ENCODE measurements at regions not wholly inside any gene's neighbourhood (a gene's known extent, or its start where the extent isn't known, plus 50 kb on each side); places are given as distances from the start of the nearest gene placed in this dataset.

GRCh38 chr15:79180318-79180717, 89.7 kb upstream of the RASGRF1 start:
- Histone ChIP-seq H3K4me3 (ENCODE audit: low read depth, low read length) (no peak overlapping the region), H3K27me3 (ENCODE audit: control insufficient read depth, insufficient read depth, low read length) (peaks cover 8% of the 10 kb centered on the region), H3K9me3 (ENCODE audit: control insufficient read depth, insufficient read depth, low read length) (no peaks in the 10 kb centered on the region), H3K27ac (ENCODE audit: low read depth, low read length) (no peak overlapping the region)
- TF ChIP-seq, protein P1, sequence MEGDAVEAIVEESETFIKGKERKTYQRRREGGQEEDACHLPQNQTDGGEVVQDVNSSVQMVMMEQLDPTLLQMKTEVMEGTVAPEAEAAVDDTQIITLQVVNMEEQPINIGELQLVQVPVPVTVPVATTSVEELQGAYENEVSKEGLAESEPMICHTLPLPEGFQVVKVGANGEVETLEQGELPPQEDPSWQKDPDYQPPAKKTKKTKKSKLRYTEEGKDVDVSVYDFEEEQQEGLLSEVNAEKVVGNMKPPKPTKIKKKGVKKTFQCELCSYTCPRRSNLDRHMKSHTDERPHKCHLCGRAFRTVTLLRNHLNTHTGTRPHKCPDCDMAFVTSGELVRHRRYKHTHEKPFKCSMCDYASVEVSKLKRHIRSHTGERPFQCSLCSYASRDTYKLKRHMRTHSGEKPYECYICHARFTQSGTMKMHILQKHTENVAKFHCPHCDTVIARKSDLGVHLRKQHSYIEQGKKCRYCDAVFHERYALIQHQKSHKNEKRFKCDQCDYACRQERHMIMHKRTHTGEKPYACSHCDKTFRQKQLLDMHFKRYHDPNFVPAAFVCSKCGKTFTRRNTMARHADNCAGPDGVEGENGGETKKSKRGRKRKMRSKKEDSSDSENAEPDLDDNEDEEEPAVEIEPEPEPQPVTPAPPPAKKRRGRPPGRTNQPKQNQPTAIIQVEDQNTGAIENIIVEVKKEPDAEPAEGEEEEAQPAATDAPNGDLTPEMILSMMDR (IDR thresholded peaks at IDR 0.05; ENCODE audit: low read depth, low read length), result no peak
- DNase-seq (ENCODE audit: low read depth, low spot score), result no peak
- ChIA-PET POLR2A (no interaction called here), CTCF (interaction anchor here (2.0 kb wide), 1 partner anchor 271 kb away, joined by 6 read pairs; no protein-coding TSS in a partner anchor)

DNA sequence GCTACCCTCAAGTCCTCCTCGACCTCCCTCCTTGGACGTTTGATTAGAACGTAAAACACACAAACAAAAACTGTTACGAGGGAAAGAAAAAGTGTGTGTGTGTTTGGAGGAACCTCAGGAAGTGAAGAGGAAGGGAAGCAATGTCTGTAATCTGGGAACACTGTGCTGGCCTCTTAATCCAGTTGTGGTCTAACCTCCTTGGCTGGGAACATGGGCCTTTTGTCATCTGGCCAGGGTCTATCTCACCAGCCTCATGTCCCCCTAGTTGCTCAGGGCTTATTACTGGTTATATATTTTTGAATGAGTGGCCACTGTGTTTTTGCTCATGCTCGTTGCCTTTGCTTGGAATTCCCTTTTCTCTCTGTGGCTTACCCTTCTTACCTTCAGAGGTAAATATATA, 89.0 kb upstream of the RASGRF1 start:
- H3K9me3 ChIP-seq (ENCODE audit: control insufficient read depth, insufficient read depth, low read length), result no peaks in the 10 kb centered on the region
- H3K27me3 ChIP-seq (ENCODE audit: control insufficient read depth, insufficient read depth, low read length), result peaks cover 8% of the 10 kb centered on the region
- POLR2A ChIA-PET, result no interaction called here
- CTCF ChIA-PET, result no interaction called here
- no peak for DNase-seq (ENCODE audit: low read depth, low spot score)
- H3K4me3 ChIP-seq (ENCODE audit: low read depth, low read length), result no peak overlapping the region
- no peak overlapping the region for H3K27ac ChIP-seq (ENCODE audit: low read depth, low read length)
- TF ChIP-seq, protein P1 (IDR thresholded peaks at IDR 0.05; ENCODE audit: low read depth, low read length), result no peak

GRCh38 chr15:79179108-79179561, 88.6 kb upstream of the RASGRF1 start:
- ChIA-PET POLR2A (no interaction called here), CTCF (no interaction called here)
- no peak overlapping the region for H3K4me3 ChIP-seq (ENCODE audit: low read depth, low read length)
- peaks cover 8% of the 10 kb centered on the region for H3K27me3 ChIP-seq (ENCODE audit: control insufficient read depth, insufficient read depth, low read length)
- H3K9me3 ChIP-seq (ENCODE audit: control insufficient read depth, insufficient read depth, low read length), result no peaks in the 10 kb centered on the region
- H3K27ac ChIP-seq (ENCODE audit: low read depth, low read length), result no peak overlapping the region
- DNase-seq (ENCODE audit: low read depth, low spot score), result no peak
- TF ChIP-seq, protein P1 (IDR thresholded peaks at IDR 0.05; ENCODE audit: low read depth, low read length), result no peak

- ChIA-PET CTCF (no interaction called here), POLR2A (no interaction called here)
- Histone ChIP-seq H3K9me3 (ENCODE audit: control insufficient read depth, insufficient read depth, low read length) (no peaks in the 10 kb centered on the region), H3K27me3 (ENCODE audit: control insufficient read depth, insufficient read depth, low read length) (peaks cover 8% of the 10 kb centered on the region), H3K4me3 (ENCODE audit: low read depth, low read length) (no peak overlapping the region), H3K27ac (ENCODE audit: low read depth, low read length) (no peak overlapping the region)
- TF ChIP-seq, protein P1 (IDR thresholded peaks at IDR 0.05; ENCODE audit: low read depth, low read length), result no peak
- no peak for DNase-seq (ENCODE audit: low read depth, low spot score)
These were observed 88.0 kb upstream of the RASGRF1 start for GRCh38 chr15:79178594-79178993.

- ChIA-PET POLR2A (no interaction called here), CTCF (interaction anchor here (1.3 to 2.9 kb wide), 2 partner anchors 8 to 148 kb away, joined by 3 to 25 read pairs; no protein-coding TSS in a partner anchor)
- Histone ChIP-seq H3K9me3 (ENCODE audit: control insufficient read depth, insufficient read depth, low read length) (no peaks in the 10 kb centered on the region), H3K4me3 (ENCODE audit: low read depth, low read length) (no peak overlapping the region), H3K27ac (ENCODE audit: low read depth, low read length) (no peak overlapping the region), H3K27me3 (ENCODE audit: control insufficient read depth, insufficient read depth, low read length) (peaks cover 8% of the 10 kb centered on the region)
- no peak for DNase-seq (ENCODE audit: low read depth, low spot score)
- TF ChIP-seq, protein P1 (IDR thresholded peaks at IDR 0.05; ENCODE audit: low read depth, low read length), result no peak
These were observed 85.6 kb upstream of the RASGRF1 start for GRCh38 chr15:79176151-79176550.

Data from AG04450 (cell line).